Heart left ventricle (tissue), 16 donors: ENCODE measurements at regions not wholly inside any gene's neighbourhood (a gene's known extent, or its start where the extent isn't known, plus 50 kb on each side); places are given as distances from the start of the nearest gene placed in this dataset.

Source experiments
- ATAC-seq, 4 donors: fragments of 200-7000 bp; cut with Tn5 transposase; one replicate each; pipeline ENCODE4 v1.9.1; 2020 to 2022; ENCODE audit warnings: moderate library complexity in 4 of 4, mild to moderate bottlenecking in 3 of 4, moderate number of reproducible peaks in 1 of 4
- DNase-seq, 5 donors: peaks; one replicate each; pipeline ENCODE4 v3.0.0-alpha.2; 2020
- H3K27ac ChIP-seq, 12 donors: fragments of 200-600 bp; sonication (generic) in 4 of 12; one replicate each; pipeline versions ENCODE4 v1.5.0 to v1.8.0; 2016 to 2022; ENCODE audit warnings: mild to moderate bottlenecking in 2 of 12
- H3K27me3 ChIP-seq, 9 donors: fragments of 200-600 bp; sonication (generic) in 2 of 9; one replicate each; pipeline versions ENCODE4 v1.5.1 to v1.8.0; 2016 to 2022; ENCODE audit warnings: mild to moderate bottlenecking in 3 of 9
- H3K36me3 ChIP-seq, 9 donors: fragments of 200-600 bp; sonication (generic) in 2 of 9; one replicate each; pipeline versions ENCODE4 v1.5.0 to v1.8.0; 2018 to 2022; ENCODE audit warnings: mild to moderate bottlenecking in 2 of 9
- H3K4me1 ChIP-seq, 12 donors: fragments of 200-600 bp; sonication (generic) in 4 of 12; one replicate each; pipeline versions ENCODE4 v1.5.0 to v1.8.0; 2016 to 2022; ENCODE audit warnings: mild to moderate bottlenecking in 3 of 12
- H3K4me3 ChIP-seq, 12 donors: fragments of 200-600 bp; sonication (generic) in 4 of 12; one replicate each; pipeline versions ENCODE4 v1.5.0 to v1.8.0; 2017 to 2022; ENCODE audit warnings: mild to moderate bottlenecking in 9 of 12, moderate library complexity in 4 of 12
- H3K9me3 ChIP-seq, 12 donors: fragments of 200-600 bp; sonication (generic) in 4 of 12; one replicate each; pipeline versions ENCODE4 v1.5.0 to v1.8.0; 2016 to 2022; ENCODE audit warnings: mild to moderate bottlenecking in 1 of 12
- POLR2A ChIP-seq, 2 donors: fragments of 450-650 bp; IDR thresholded peaks; one replicate each; pipeline ENCODE4 v1.6.1; 2017; ENCODE audit warnings: antibody characterized with exemption in 2 of 2, mild to moderate bottlenecking in 2 of 2, moderate library complexity in 2 of 2
- WGBS, 4 donors: extraction: QIAGEN DNeasy Blood & Tissue Kit in 2 of 4; methylation state at CpG; one replicate each; pipeline versions ENCODE4 v1.1.5 to v1.1.7; 2013 to 2018; 5-methylcytosine and 5-hydroxymethylcytosine counted together
- intact Hi-C, 10 donors: fragments of 100-400 bp; cut with DNase I; formaldehyde crosslinking; loops; one replicate each; pipeline versions ENCODE4 v1.11.1 to v1.14.2; 2022
- TF ChIP-seq, protein P1 (sequence below), 12 donors: fragments of 200-600 bp; sonication (generic) in 4 of 12; IDR thresholded peaks; one replicate each; pipeline versions ENCODE4 v1.5.0 to v1.8.0; 2018 to 2022; ENCODE audit warnings: antibody characterized with exemption in 12 of 12, mild to moderate bottlenecking in 5 of 12
- donor health status: ischemic (EF 13 %, LVEDD 7.1; RV severe dilation, severe dysfunction).
- donor health status: healthy with polysubstance abuse.
- donor health status: DM: no; HTN: yes; CAD: no.
- donor health status: DM: no; HTN: no; CAD: no.
- donor health status: ischemic (EF 25% LVEDD 6.9; RV normal size, moderate dysfunction).
- donor health status: ischemic (EF 25% LVEDD 5.7; RV mildly dilated, moderate dysfunction).
- donor health status: healthy.
- donor health status: DM: yes; HTN: yes; CAD: no.
- donor health status: ischemic (EF 35%, LVEDD 5.7; RV mildly dilated, moderate dysfunction).
- donor health status: nonischemic (EF 11% LVEDD 7.7; RV severe dilation, severe dysfunction).
- donor health status: DM: yes; HTN: yes; CAD: no.
- donor health status: PGD.
- donor health status: ischemic (EF 29% LVEDD 5.4; RV normal size, mild dysfunction).
- donor health status: nonischemic (EF 23%, LVEDD 6.1; RV moderate dilation, normal function).

DNA sequence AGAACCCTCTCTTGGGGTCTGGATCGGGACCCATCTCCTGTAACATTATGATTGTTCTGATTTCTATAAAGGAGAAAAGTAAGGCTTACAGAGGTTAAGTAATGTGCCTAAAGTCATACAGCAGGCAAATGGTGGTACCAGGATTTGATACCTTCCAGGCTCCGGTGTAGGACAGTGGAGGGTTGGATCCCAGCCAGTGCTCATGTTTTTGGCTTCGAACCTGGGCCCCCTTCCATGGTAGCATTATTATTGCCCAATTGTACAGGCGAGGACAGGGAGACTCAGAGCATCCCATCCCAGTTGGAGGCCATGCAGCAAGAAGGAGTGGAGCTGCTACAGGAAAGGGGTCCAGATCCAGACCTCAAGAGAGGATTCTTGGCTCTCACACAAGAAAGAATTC is 202.7 kb downstream of the TFAP2C start:
- 51 to 82% (median 61%) methylated on average over 4 of the region's 4 CpGs for WGBS, 4 donors
- intact Hi-C loops = no loop called here
- DNase-seq (no peak), ATAC-seq (no peak)
- H3K27me3 ChIP-seq = peaks cover 8 to 77% (median 23%) of the 10 kb centered on the region in 9 donors
- no peak overlapping the region for H3K4me3 ChIP-seq
- no peaks in the 10 kb centered on the region for H3K9me3 ChIP-seq
- H3K27ac ChIP-seq = no peak overlapping the region
- no peaks in the 10 kb centered on the region for H3K36me3 ChIP-seq
- no peaks in the 10 kb centered on the region for H3K4me1 ChIP-seq
- TF ChIP-seq, protein P1, sequence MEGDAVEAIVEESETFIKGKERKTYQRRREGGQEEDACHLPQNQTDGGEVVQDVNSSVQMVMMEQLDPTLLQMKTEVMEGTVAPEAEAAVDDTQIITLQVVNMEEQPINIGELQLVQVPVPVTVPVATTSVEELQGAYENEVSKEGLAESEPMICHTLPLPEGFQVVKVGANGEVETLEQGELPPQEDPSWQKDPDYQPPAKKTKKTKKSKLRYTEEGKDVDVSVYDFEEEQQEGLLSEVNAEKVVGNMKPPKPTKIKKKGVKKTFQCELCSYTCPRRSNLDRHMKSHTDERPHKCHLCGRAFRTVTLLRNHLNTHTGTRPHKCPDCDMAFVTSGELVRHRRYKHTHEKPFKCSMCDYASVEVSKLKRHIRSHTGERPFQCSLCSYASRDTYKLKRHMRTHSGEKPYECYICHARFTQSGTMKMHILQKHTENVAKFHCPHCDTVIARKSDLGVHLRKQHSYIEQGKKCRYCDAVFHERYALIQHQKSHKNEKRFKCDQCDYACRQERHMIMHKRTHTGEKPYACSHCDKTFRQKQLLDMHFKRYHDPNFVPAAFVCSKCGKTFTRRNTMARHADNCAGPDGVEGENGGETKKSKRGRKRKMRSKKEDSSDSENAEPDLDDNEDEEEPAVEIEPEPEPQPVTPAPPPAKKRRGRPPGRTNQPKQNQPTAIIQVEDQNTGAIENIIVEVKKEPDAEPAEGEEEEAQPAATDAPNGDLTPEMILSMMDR (IDR thresholded peaks at IDR 0.05) = no peak
- no peak for TF ChIP-seq POLR2A (IDR thresholded peaks at IDR 0.05)

DNA sequence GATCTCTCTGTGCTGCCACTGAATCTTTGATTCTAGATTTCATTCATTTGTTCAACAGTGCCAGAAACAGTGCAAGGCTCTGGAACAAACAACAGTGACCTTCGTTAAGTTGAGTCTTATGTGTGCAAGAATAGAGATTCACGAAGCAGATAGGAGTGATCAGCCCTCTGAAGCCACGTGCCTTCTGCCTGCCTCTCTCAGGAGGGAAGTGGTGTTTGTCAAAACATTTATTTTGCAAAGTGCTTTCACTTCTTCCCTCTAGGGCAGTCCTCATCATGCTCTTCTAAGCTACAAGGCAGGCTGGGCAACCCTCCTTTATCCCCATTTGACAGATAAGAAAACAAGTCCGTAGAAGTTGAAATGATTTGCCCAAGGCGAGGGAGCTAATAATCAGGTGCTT is 204.3 kb downstream of the TFAP2C start:
- Histone ChIP-seq H3K9me3 (no peaks in the 10 kb centered on the region), H3K36me3 (no peaks in the 10 kb centered on the region), H3K4me1 (no peaks in the 10 kb centered on the region), H3K27ac (no peak overlapping the region), H3K27me3 (peaks cover 8 to 80% (median 22%) of the 10 kb centered on the region in 9 donors), H3K4me3 (no peak overlapping the region)
- no peak for DNase-seq
- intact Hi-C loops = no loop called here
- no peak for ATAC-seq
- 55 to 67% (median 58%) methylated on average over 5 of the region's 5 CpGs for WGBS, 4 donors
- no peak for TF ChIP-seq POLR2A (IDR thresholded peaks at IDR 0.05)
- TF ChIP-seq, protein P1 (IDR thresholded peaks at IDR 0.05) = no peak

DNA sequence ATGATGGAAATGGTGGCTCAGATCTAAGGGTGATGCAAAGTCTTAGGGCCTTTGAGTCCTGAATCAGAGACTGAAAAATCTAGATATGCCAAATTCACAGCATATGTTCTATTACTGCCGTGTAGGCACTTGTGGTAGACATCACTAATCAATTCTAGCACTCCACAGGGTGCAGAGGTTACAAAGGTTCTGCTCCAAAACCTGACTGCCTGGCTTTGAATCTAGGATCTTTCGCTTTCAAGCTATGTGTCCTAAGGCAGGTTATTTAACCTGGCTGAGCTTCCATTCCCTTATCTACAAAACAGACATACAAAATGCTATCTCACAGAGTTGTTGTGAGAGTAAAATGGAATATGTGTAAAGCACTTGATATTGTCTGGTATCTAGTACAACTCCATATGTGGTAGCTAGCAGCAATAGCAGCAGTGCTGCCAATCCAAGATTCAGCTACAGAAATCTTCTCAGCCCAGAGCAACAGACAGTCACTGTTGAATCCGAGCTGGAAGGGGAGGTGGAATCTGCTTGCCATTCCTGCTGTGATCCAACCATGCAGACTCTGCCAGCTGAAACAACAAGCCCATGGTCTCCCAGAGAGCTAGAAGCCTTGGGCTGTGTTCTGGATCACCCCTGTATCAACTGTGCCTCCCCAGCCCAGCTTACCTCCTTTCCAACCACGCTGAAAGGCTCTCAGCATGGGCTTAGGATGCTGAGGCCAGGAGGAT is 206.9 kb downstream of the TFAP2C start:
- intact Hi-C loops = no loop called here

DNA sequence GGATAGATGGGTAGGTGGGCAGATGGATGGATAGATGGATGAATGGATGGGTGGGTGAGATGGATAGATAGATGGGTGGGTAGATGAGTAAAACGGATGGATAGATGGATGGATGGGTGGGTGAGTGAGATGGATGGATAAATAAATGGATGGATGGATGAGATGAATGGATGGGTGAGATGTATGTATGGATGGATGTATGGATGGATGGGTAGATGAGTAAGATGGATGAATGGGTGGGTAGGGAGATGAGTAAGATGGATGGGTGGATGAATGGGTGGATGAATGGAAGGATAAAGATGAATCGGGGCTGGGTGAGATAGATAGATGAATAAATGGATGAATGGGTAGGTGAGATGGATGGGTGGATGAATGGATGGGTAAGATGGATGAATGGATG is 210.1 kb downstream of the TFAP2C start:
- peaks cover 0 to 36% (median 4%) of the 10 kb centered on the region in 9 donors for H3K27me3 ChIP-seq
- WGBS, 4 donors = 36 to 88% (median 84%) methylated on average over 1 to 2 of the region's 2 CpGs

More for the DNA sequence above, 206.9 kb downstream of the TFAP2C start:
- H3K27me3 ChIP-seq = peaks cover 0 to 63% (median 10%) of the 10 kb centered on the region in 9 donors
- DNase-seq (no peak), ATAC-seq (no peak)
- H3K9me3 ChIP-seq = no peaks in the 10 kb centered on the region
- no peak for TF ChIP-seq POLR2A (IDR thresholded peaks at IDR 0.05)
- TF ChIP-seq, protein P1 (IDR thresholded peaks at IDR 0.05) = no peak
- no peak overlapping the region for H3K4me3 ChIP-seq
- 36 to 48% (median 46%) methylated on average over 4 of the region's 4 CpGs for WGBS, 4 donors
- H3K36me3 ChIP-seq = no peaks in the 10 kb centered on the region
- H3K4me1 ChIP-seq = no peaks in the 10 kb centered on the region
- H3K27ac ChIP-seq = no peak overlapping the region

More for the DNA sequence above, 210.1 kb downstream of the TFAP2C start:
- Histone ChIP-seq H3K27ac (peak overlapping the region in 1 of 12 donors; percentile 5), H3K36me3 (no peaks in the 10 kb centered on the region), H3K4me3 (no peak overlapping the region), H3K9me3 (no peaks in the 10 kb centered on the region), H3K4me1 (no peaks in the 10 kb centered on the region)
- intact Hi-C loops = no loop called here
- TF ChIP-seq, protein P1 (IDR thresholded peaks at IDR 0.05) = no peak
- TF ChIP-seq POLR2A (IDR thresholded peaks at IDR 0.05) = no peak
- DNase-seq = no peak
- no peak for ATAC-seq
